GM18517 (cell line): ENCODE measurements at regions not wholly inside any gene's neighbourhood (a gene's known extent, or its start where the extent isn't known, plus 50 kb on each side); places are given as distances from the start of the nearest gene placed in this dataset.

Experiments used
- ATAC-seq: cut with Tn5 transposase; IDR thresholded peaks from one replicate; pipeline ENCODE4 v1.9.1; 2021; ENCODE audit warnings: mild to moderate bottlenecking, moderate library complexity; ENCODE audit not compliant: unreplicated experiment

GRCh38 chr7:24469118-24469517 lies 104.1 kb upstream of the PALS2 start:
- no peak for ATAC-seq

GRCh38 chr7:24472093-24472492 lies 101.2 kb upstream of the PALS2 start:
- no peak for ATAC-seq

- no peak for ATAC-seq
Measured at GRCh38 chr7:24475166-24475961, 97.9 kb upstream of the PALS2 start.

GRCh38 chr7:24476227-24476626 lies 97.0 kb upstream of the PALS2 start:
- ATAC-seq: no peak

- ATAC-seq: no peak
Measured at GRCh38 chr7:24477398-24478136, 95.7 kb upstream of the PALS2 start.

GRCh38 chr7:24478137-24478655 lies 95.1 kb upstream of the PALS2 start:
- ATAC-seq: no peak

- ATAC-seq: no peak
Measured at GRCh38 chr7:24480501-24480900, 92.8 kb upstream of the PALS2 start.

- no peak for ATAC-seq
Measured at GRCh38 chr7:24483804-24484203, 89.4 kb upstream of the PALS2 start.

GRCh38 chr7:24492576-24492975 lies 80.7 kb upstream of the PALS2 start:
- no peak for ATAC-seq

GRCh38 chr7:24494832-24495231 lies 78.4 kb upstream of the PALS2 start:
- ATAC-seq: no peak

GRCh38 chr7:24496036-24496435 lies 77.2 kb upstream of the PALS2 start:
- ATAC-seq: no peak

GRCh38 chr7:24498439-24498838 lies 74.8 kb upstream of the PALS2 start:
- no peak for ATAC-seq

GRCh38 chr7:24499871-24500270 lies 73.4 kb upstream of the PALS2 start:
- no peak for ATAC-seq

- no peak for ATAC-seq
Measured at GRCh38 chr7:24500599-24500998, 72.7 kb upstream of the PALS2 start.

GRCh38 chr7:24501009-24501408 lies 72.2 kb upstream of the PALS2 start:
- no peak for ATAC-seq

- no peak for ATAC-seq
Measured at GRCh38 chr7:24501443-24502134, 71.7 kb upstream of the PALS2 start.

GRCh38 chr7:24502135-24502488 lies 71.1 kb upstream of the PALS2 start:
- no peak for ATAC-seq

- no peak for ATAC-seq
Measured at GRCh38 chr7:24503506-24503905, 69.7 kb upstream of the PALS2 start.

- no peak for ATAC-seq
Measured at GRCh38 chr7:24504040-24504439, 69.2 kb upstream of the PALS2 start.

- no peak for ATAC-seq
Measured at GRCh38 chr7:24504836-24505235, 68.4 kb upstream of the PALS2 start.

GRCh38 chr7:24505968-24506367 lies 67.3 kb upstream of the PALS2 start:
- ATAC-seq: no peak

GRCh38 chr7:24508316-24508715 lies 64.9 kb upstream of the PALS2 start:
- ATAC-seq: no peak
